ENCODE measurements at regions not wholly inside any gene's neighbourhood (a gene's known extent, or its start where the extent isn't known, plus 50 kb on each side); places are given as distances from the start of the nearest gene placed in this dataset.

GRCh38 chr4:136867465-136867864, 664.8 kb downstream of the PCDH18 start:
- TF ChIP-seq POLR2AphosphoS5 (IDR thresholded peaks at IDR 0.05) (no peak), POLR2A (IDR thresholded peaks at IDR 0.05) (no peak), EP300 (IDR thresholded peaks at IDR 0.05) (no peak)
- TF ChIP-seq, protein P1, sequence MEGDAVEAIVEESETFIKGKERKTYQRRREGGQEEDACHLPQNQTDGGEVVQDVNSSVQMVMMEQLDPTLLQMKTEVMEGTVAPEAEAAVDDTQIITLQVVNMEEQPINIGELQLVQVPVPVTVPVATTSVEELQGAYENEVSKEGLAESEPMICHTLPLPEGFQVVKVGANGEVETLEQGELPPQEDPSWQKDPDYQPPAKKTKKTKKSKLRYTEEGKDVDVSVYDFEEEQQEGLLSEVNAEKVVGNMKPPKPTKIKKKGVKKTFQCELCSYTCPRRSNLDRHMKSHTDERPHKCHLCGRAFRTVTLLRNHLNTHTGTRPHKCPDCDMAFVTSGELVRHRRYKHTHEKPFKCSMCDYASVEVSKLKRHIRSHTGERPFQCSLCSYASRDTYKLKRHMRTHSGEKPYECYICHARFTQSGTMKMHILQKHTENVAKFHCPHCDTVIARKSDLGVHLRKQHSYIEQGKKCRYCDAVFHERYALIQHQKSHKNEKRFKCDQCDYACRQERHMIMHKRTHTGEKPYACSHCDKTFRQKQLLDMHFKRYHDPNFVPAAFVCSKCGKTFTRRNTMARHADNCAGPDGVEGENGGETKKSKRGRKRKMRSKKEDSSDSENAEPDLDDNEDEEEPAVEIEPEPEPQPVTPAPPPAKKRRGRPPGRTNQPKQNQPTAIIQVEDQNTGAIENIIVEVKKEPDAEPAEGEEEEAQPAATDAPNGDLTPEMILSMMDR (IDR thresholded peaks at IDR 0.05) = no peak
